ENCODE measurements at regions not wholly inside any gene's neighbourhood (a gene's known extent, or its start where the extent isn't known, plus 50 kb on each side); places are given as distances from the start of the nearest gene placed in this dataset.
"Not testable (repeated sequence)": the region's sequence is repeated elsewhere in the genome, so short reads cannot be mapped to it uniquely, and the experiment has no call there.

DNA sequence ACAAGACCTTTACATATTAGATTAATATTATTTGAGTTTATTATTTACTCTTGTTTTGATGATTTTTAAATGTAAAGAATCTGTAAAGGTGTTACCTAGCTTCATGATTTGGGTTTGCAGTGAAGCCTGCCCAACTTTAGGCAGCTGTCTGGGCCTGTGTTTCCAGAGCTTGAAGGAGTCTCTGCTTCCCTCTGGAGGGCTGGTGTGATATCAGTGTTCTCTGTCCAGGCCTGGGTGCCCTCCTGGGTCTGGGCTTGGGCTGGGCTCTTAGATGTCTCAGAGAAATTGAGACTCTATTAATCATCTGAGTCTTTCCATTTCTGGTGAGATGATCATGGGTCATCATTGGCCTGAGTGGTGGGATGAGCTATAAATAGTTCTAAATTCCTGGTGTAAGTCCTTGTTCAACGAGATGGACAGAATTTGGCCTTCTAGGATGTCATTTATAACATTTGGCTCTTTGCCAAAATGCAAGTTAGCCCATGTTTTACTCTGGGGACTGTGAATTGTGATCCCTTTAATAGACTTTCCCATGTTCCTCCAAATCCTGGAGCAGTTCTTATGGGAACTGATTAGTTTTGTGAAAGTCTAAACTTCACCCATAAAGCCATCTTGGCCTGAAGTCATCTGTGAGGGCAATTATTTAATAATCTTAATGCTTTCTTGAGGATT, 397.3 kb downstream of the TMEM121 start:
- TF ChIP-seq, protein P1, sequence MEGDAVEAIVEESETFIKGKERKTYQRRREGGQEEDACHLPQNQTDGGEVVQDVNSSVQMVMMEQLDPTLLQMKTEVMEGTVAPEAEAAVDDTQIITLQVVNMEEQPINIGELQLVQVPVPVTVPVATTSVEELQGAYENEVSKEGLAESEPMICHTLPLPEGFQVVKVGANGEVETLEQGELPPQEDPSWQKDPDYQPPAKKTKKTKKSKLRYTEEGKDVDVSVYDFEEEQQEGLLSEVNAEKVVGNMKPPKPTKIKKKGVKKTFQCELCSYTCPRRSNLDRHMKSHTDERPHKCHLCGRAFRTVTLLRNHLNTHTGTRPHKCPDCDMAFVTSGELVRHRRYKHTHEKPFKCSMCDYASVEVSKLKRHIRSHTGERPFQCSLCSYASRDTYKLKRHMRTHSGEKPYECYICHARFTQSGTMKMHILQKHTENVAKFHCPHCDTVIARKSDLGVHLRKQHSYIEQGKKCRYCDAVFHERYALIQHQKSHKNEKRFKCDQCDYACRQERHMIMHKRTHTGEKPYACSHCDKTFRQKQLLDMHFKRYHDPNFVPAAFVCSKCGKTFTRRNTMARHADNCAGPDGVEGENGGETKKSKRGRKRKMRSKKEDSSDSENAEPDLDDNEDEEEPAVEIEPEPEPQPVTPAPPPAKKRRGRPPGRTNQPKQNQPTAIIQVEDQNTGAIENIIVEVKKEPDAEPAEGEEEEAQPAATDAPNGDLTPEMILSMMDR (IDR thresholded peaks at IDR 0.05; ENCODE audit: low read depth, low read length, missing input control): not testable (repeated sequence)
- not testable (repeated sequence) for TF ChIP-seq JUND (IDR thresholded peaks at IDR 0.05); RAD21 (IDR thresholded peaks at IDR 0.05); GABPA (IDR thresholded peaks at IDR 0.05 in 1 of 2, conservative IDR thresholded peaks at IDR 0.05 in 1 of 2); NR2F2 (IDR thresholded peaks at IDR 0.05); EGR1 (IDR thresholded peaks at IDR 0.05; ENCODE audit: low read depth in 2 of 2); TAF1 (conservative IDR thresholded peaks at IDR 0.05)
- TF ChIP-seq, protein P2, sequence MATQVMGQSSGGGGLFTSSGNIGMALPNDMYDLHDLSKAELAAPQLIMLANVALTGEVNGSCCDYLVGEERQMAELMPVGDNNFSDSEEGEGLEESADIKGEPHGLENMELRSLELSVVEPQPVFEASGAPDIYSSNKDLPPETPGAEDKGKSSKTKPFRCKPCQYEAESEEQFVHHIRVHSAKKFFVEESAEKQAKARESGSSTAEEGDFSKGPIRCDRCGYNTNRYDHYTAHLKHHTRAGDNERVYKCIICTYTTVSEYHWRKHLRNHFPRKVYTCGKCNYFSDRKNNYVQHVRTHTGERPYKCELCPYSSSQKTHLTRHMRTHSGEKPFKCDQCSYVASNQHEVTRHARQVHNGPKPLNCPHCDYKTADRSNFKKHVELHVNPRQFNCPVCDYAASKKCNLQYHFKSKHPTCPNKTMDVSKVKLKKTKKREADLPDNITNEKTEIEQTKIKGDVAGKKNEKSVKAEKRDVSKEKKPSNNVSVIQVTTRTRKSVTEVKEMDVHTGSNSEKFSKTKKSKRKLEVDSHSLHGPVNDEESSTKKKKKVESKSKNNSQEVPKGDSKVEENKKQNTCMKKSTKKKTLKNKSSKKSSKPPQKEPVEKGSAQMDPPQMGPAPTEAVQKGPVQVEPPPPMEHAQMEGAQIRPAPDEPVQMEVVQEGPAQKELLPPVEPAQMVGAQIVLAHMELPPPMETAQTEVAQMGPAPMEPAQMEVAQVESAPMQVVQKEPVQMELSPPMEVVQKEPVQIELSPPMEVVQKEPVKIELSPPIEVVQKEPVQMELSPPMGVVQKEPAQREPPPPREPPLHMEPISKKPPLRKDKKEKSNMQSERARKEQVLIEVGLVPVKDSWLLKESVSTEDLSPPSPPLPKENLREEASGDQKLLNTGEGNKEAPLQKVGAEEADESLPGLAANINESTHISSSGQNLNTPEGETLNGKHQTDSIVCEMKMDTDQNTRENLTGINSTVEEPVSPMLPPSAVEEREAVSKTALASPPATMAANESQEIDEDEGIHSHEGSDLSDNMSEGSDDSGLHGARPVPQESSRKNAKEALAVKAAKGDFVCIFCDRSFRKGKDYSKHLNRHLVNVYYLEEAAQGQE (IDR thresholded peaks at IDR 0.05): not testable (repeated sequence)
- TF ChIP-seq, protein P3, sequence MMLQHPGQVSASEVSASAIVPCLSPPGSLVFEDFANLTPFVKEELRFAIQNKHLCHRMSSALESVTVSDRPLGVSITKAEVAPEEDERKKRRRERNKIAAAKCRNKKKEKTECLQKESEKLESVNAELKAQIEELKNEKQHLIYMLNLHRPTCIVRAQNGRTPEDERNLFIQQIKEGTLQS (IDR thresholded peaks at IDR 0.05): not testable (repeated sequence)
